NT2/D1 (cell line): ENCODE measurements at regions not wholly inside any gene's neighbourhood (a gene's known extent, or its start where the extent isn't known, plus 50 kb on each side); places are given as distances from the start of the nearest gene placed in this dataset.

ENCODE experiments used
- DNase-seq: peaks from one replicate; pipeline ENCODE4 v3.0.0-alpha.2; 2011; ENCODE audit warnings: low read depth, low spot score
- H3K27me3 ChIP-seq: 2 replicates; pipeline ENCODE4 v1.6.0; 2011; ENCODE audit warnings: mild to moderate bottlenecking; ENCODE audit not compliant: insufficient read length, insufficient read depth
- H3K36me3 ChIP-seq: 2 replicates; pipeline ENCODE4 v1.6.1; 2011; ENCODE audit warnings: mild to moderate bottlenecking, low read length, mixed read lengths; ENCODE audit not compliant: insufficient read depth, insufficient read length
- H3K4me1 ChIP-seq: 2 replicates; pipeline ENCODE4 v1.5.1; 2011; ENCODE audit not compliant: insufficient read depth, insufficient read length
- H3K4me3 ChIP-seq: 2 replicates; pipeline ENCODE4 v1.5.1; 2011; ENCODE audit warnings: low read depth; ENCODE audit not compliant: insufficient read length
- H3K9ac ChIP-seq: 2 replicates; pipeline ENCODE4 v1.6.0; 2011; ENCODE audit warnings: low read depth; ENCODE audit not compliant: insufficient read length
- H3K9me3 ChIP-seq: 2 replicates; pipeline ENCODE4 v1.5.1; 2011; ENCODE audit warnings: mild to moderate bottlenecking, low read length; ENCODE audit not compliant: insufficient read depth
- SUZ12 ChIP-seq: IDR thresholded peaks from 2 replicates; pipeline ENCODE4 v1.6.1; 2011; ENCODE audit not compliant: insufficient read length, insufficient read depth; ENCODE audit errors: extremely low read depth
- YY1 ChIP-seq: IDR thresholded peaks from 2 replicates; pipeline ENCODE4 v1.6.1; 2011; ENCODE audit not compliant: insufficient read length, insufficient read depth
- ZNF274 ChIP-seq: IDR thresholded peaks from 2 replicates; pipeline ENCODE4 v1.6.1; 2011; ENCODE audit warnings: mild to moderate bottlenecking, low read depth, low read length

DNA sequence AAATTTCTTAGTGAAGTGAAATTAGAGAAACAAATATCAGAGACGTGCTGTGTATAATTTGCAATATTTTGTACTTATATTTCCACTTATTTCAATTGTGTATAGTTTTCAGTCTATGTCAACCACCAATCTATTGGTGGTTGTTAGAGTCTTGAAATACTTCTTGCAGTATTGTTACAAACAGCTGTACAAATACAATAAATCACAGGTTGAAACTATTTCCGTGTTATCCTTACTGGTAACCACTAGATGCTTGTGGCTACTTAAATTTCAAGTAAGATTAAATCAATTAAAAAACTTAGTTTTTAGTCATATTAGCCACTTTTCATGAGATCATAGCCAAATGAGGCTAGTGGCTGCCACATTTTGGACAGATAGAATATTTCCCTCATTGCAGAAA lies 520.5 kb downstream of the GBA3 start:
- H3K36me3 ChIP-seq, result no peaks in the 10 kb centered on the region
- H3K27me3 ChIP-seq, result no peaks in the 10 kb centered on the region
- DNase-seq, result no peak
- H3K4me1 ChIP-seq, result no peaks in the 10 kb centered on the region
- 0 out of 2 replicates have a peak, but pooled peaks cover 2% of the 10 kb centered on the region for H3K9me3 ChIP-seq
- no peak overlapping the region for H3K4me3 ChIP-seq
- no peak for TF ChIP-seq YY1
- TF ChIP-seq ZNF274, result no peak
- TF ChIP-seq SUZ12, result no peak
- no peak overlapping the region for H3K9ac ChIP-seq

DNA sequence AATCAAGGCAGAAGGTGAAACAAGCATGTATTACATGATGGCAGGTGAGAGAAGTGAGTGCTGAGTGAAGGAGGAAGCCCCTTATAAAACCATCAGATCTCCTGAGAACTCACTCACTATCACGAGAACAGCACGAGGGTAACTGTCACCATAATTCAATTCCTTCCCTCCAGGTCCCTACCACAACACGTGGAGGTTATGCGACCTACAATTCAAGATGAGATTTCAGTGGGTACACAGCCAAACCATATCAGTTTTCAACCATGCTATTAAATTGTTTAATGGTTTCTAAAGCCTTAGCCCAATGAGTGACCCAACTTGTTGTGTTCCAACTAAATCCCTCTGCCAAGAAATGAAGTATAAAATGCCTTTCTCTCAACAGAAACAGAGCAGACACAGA lies 519.8 kb downstream of the GBA3 start:
- no peaks in the 10 kb centered on the region for H3K4me1 ChIP-seq
- 0 out of 2 replicates have a peak, but pooled peaks cover 4% of the 10 kb centered on the region for H3K9me3 ChIP-seq
- no peak overlapping the region for H3K4me3 ChIP-seq
- no peak for TF ChIP-seq ZNF274
- TF ChIP-seq YY1, result no peak
- no peak for TF ChIP-seq SUZ12
- H3K27me3 ChIP-seq, result no peaks in the 10 kb centered on the region
- H3K9ac ChIP-seq, result no peak overlapping the region
- DNase-seq, result no peak
- no peaks in the 10 kb centered on the region for H3K36me3 ChIP-seq

DNA sequence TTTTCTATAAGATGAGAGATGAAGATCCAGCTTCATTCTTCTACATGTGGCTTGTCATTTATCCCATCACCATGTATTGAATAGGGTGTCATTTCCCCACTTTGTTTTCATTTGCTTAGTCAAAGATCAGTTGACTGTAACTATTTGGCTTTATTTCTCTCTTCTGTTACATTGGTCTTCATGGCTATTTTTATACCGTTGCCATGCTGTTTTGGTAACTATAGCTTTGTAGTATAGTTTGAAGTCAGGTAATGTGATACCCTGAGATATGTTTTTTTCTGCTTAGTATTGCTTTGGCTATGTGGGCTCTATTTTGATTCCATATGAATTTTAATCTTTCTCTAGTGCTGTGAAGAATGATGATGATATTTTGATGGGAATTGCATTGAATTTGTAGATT lies 514.3 kb downstream of the GBA3 start:
- no peak overlapping the region for H3K4me3 ChIP-seq
- TF ChIP-seq ZNF274, result no peak
- TF ChIP-seq SUZ12, result no peak
- TF ChIP-seq YY1, result no peak
- DNase-seq, result no peak
- no peaks in the 10 kb centered on the region for H3K4me1 ChIP-seq
- H3K9me3 ChIP-seq, result 0 out of 2 replicates have a peak, but pooled peaks cover 4% of the 10 kb centered on the region
- H3K36me3 ChIP-seq, result no peaks in the 10 kb centered on the region
- no peaks in the 10 kb centered on the region for H3K27me3 ChIP-seq
- H3K9ac ChIP-seq, result no peak overlapping the region

- Histone ChIP-seq H3K4me3 (no peak overlapping the region), H3K9ac (no peak overlapping the region), H3K27me3 (no peaks in the 10 kb centered on the region), H3K9me3 (no peaks in the 10 kb centered on the region), H3K36me3 (no peaks in the 10 kb centered on the region), H3K4me1 (no peaks in the 10 kb centered on the region)
- TF ChIP-seq SUZ12, result no peak
- no peak for TF ChIP-seq YY1
- TF ChIP-seq ZNF274, result no peak
- DNase-seq, result no peak
Measured at GRCh38 chr4:23202712-23203247, 510.0 kb downstream of the GBA3 start.

DNA sequence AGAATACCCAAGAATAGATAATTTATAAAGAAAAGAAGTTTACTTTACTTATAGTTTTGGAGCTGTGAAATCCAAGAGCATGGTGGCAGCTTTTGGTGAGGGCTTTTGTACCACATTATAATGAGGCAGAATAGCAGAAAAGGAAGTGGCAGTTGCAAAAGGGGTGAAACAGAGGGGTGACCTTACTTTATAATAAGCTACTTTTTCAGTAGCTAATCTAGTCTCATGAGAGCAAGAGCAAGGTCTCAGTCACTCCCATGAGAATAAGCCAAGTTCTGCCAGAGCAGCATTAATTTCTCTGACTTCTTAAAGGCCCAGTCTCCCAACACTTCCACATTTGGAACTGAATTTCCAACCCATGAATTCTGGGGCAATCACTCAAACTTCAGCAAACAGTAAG lies 502.0 kb downstream of the GBA3 start:
- H3K36me3 ChIP-seq, result no peaks in the 10 kb centered on the region
- no peaks in the 10 kb centered on the region for H3K27me3 ChIP-seq
- H3K4me1 ChIP-seq, result no peaks in the 10 kb centered on the region
- no peak for DNase-seq
- TF ChIP-seq SUZ12, result no peak
- TF ChIP-seq YY1, result no peak
- TF ChIP-seq ZNF274, result no peak
- no peak overlapping the region for H3K9ac ChIP-seq
- no peak overlapping the region for H3K4me3 ChIP-seq
- peaks cover 11% of the 10 kb centered on the region; the same call in 1 of the 2 replicates for H3K9me3 ChIP-seq

DNA sequence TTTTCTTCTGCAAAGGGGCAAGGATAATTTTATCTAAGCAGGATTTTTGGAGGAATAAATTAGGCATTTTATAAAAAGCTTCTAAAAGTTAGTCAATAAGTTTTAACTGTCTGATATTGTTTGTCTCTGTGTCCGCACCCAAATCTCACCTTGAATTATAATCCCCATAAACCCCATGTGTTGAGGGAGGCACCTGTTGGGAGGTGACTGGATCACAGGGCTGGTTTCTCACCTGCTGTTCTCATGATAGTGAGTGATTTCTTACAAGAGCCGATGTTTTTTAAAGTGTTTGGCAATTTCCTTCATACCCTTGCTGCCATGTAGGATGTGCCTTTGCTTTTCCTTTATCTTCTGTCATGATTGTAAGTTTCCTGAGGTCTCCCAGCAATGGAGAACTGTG lies 481.4 kb downstream of the GBA3 start:
- Histone ChIP-seq H3K4me1 (no peaks in the 10 kb centered on the region), H3K4me3 (no peak overlapping the region), H3K9ac (no peak overlapping the region), H3K9me3 (no peaks in the 10 kb centered on the region; the same call in 1 of the 2 replicates), H3K36me3 (no peaks in the 10 kb centered on the region), H3K27me3 (no peaks in the 10 kb centered on the region)
- DNase-seq, result no peak
- TF ChIP-seq SUZ12, result no peak
- TF ChIP-seq ZNF274, result no peak
- no peak for TF ChIP-seq YY1

DNA sequence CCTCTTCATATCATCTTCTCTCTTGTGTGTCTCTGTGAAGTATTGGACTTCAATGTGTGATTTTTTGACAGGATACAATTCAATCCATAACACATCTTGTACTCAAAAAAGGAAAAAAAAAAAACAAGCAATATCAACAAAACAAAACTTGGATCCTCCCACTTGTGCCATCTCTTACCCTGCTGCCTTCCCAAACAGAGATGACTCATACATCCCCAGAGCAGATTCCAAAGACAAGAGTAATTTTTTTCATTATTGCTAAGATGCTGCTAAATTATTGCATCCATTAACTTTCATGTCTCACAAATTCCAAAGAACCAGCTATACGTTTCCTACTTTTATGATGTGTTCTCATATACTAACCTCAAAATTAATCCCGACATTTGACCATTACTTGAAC lies 479.2 kb downstream of the GBA3 start:
- Histone ChIP-seq H3K9me3 (no peaks in the 10 kb centered on the region; the same call in 1 of the 2 replicates), H3K4me3 (no peak overlapping the region), H3K27me3 (no peaks in the 10 kb centered on the region), H3K4me1 (no peaks in the 10 kb centered on the region), H3K9ac (no peak overlapping the region), H3K36me3 (no peaks in the 10 kb centered on the region)
- TF ChIP-seq YY1 (no peak), ZNF274 (no peak), SUZ12 (no peak)
- no peak for DNase-seq
